Muscle of leg (tissue), 3 donors: ENCODE measurements at regions not wholly inside any gene's neighbourhood (a gene's known extent, or its start where the extent isn't known, plus 50 kb on each side); places are given as distances from the start of the nearest gene placed in this dataset.
"Not testable (repeated sequence)": the region's sequence is repeated elsewhere in the genome, so short reads cannot be mapped to it uniquely, and the experiment has no call there.

ENCODE experiments used
- DNase-seq: peaks from one replicate; pipeline ENCODE4 v3.0.0; 2013
- H3K27ac ChIP-seq: one replicate; pipeline ENCODE4 v1.5.1; 2013; ENCODE audit warnings: mild to moderate bottlenecking, low read length, control low read depth
- H3K27me3 ChIP-seq: one replicate; pipeline ENCODE4 v1.6.1; 2013; ENCODE audit warnings: low read length; ENCODE audit not compliant: control insufficient read depth, insufficient read depth
- H3K36me3 ChIP-seq: one replicate; pipeline ENCODE4 v1.6.1; 2013; ENCODE audit warnings: low read length; ENCODE audit not compliant: control insufficient read depth, insufficient read depth
- H3K4me1 ChIP-seq: one replicate; pipeline ENCODE4 v1.6.1; 2013; ENCODE audit warnings: low read length; ENCODE audit not compliant: control insufficient read depth, insufficient read depth
- H3K4me3 ChIP-seq: one replicate; pipeline ENCODE4 v1.5.1; 2013; ENCODE audit warnings: low read length, control low read depth
- H3K9me3 ChIP-seq: replicated peaks from 2 replicates; pipeline ENCODE4 v1.6.1; 2013; ENCODE audit warnings: low read depth, low read length; ENCODE audit not compliant: control insufficient read depth
- WGBS: methylation state at CpG from one replicate; pipeline ENCODE4 v1.1.5; 2013; ENCODE audit warnings: missing lambda C conversion rate; ENCODE audit not compliant: insufficient coverage; 5-methylcytosine and 5-hydroxymethylcytosine counted together

GRCh38 chr2:132272713-132273112, 111.0 kb upstream of the ANKRD30BL start:
- Histone ChIP-seq H3K4me3 (no peak overlapping the region), H3K9me3 (no peaks in the 10 kb centered on the region), H3K27ac (no peak overlapping the region), H3K27me3 (peaks cover 5% of the 10 kb centered on the region), H3K36me3 (no peaks in the 10 kb centered on the region), H3K4me1 (no peaks in the 10 kb centered on the region)
- no peak for DNase-seq
- WGBS = 86% methylated on average over 8 of the region's 14 CpGs

GRCh38 chr2:132273585-132273984, 111.8 kb upstream of the ANKRD30BL start:
- H3K4me3 ChIP-seq, H3K4me1 ChIP-seq, H3K27me3 ChIP-seq, H3K36me3 ChIP-seq, H3K9me3 ChIP-seq, H3K27ac ChIP-seq, DNase-seq: not testable (repeated sequence)
- 95% methylated on average over 21 of the region's 23 CpGs for WGBS

GRCh38 chr2:132274000-132274399, 112.2 kb upstream of the ANKRD30BL start:
- no peak overlapping the region for H3K4me3 ChIP-seq
- DNase-seq = no peak
- H3K27me3 ChIP-seq = peaks cover 1% of the 10 kb centered on the region
- no peak overlapping the region for H3K27ac ChIP-seq
- no peaks in the 10 kb centered on the region for H3K36me3 ChIP-seq
- H3K9me3 ChIP-seq = no peaks in the 10 kb centered on the region
- no peaks in the 10 kb centered on the region for H3K4me1 ChIP-seq
- 86% methylated on average over 9 of the region's 10 CpGs for WGBS

- peaks cover 3% of the 10 kb centered on the region for H3K9me3 ChIP-seq
- no peak for DNase-seq
- WGBS = 99% methylated on average over 9 of the region's 17 CpGs
- H3K36me3 ChIP-seq = no peaks in the 10 kb centered on the region
- no peaks in the 10 kb centered on the region for H3K27me3 ChIP-seq
- H3K4me3 ChIP-seq = no peak overlapping the region
- H3K4me1 ChIP-seq = no peaks in the 10 kb centered on the region
- H3K27ac ChIP-seq = no peak overlapping the region
Observed at GRCh38 chr2:132275396-132275795, 113.6 kb upstream of the ANKRD30BL start.

- H3K27ac ChIP-seq = no peak overlapping the region
- no peak overlapping the region for H3K4me3 ChIP-seq
- DNase-seq = no peak
- no peaks in the 10 kb centered on the region for H3K4me1 ChIP-seq
- 88% methylated on average over 3 of the region's 10 CpGs for WGBS
- peaks cover 3% of the 10 kb centered on the region for H3K9me3 ChIP-seq
- H3K27me3 ChIP-seq = no peaks in the 10 kb centered on the region
- no peaks in the 10 kb centered on the region for H3K36me3 ChIP-seq
Observed at GRCh38 chr2:132276571-132276981, 114.8 kb upstream of the ANKRD30BL start.

GRCh38 chr2:132278267-132278666, 116.5 kb upstream of the ANKRD30BL start:
- no peaks in the 10 kb centered on the region for H3K4me1 ChIP-seq
- WGBS = 88% methylated on average over 23 of the region's 23 CpGs
- no peak overlapping the region for H3K27ac ChIP-seq
- no peaks in the 10 kb centered on the region for H3K27me3 ChIP-seq
- no peak for DNase-seq
- H3K36me3 ChIP-seq = no peaks in the 10 kb centered on the region
- no peak overlapping the region for H3K4me3 ChIP-seq
- peaks cover 3% of the 10 kb centered on the region for H3K9me3 ChIP-seq

GRCh38 chr2:132279344-132279743, 117.6 kb upstream of the ANKRD30BL start:
- Histone ChIP-seq H3K36me3 (no peaks in the 10 kb centered on the region), H3K4me1 (no peaks in the 10 kb centered on the region), H3K27ac (no peak overlapping the region), H3K27me3 (no peaks in the 10 kb centered on the region), H3K9me3 (peaks cover 3% of the 10 kb centered on the region), H3K4me3 (no peak overlapping the region)
- 85% methylated on average over 9 of the region's 11 CpGs for WGBS
- no peak for DNase-seq

- 99% methylated on average over 19 of the region's 31 CpGs for WGBS
- peaks cover 3% of the 10 kb centered on the region for H3K9me3 ChIP-seq
Observed at GRCh38 chr2:132279930-132280615, 118.3 kb upstream of the ANKRD30BL start.

GRCh38 chr2:132280912-132281311, 119.2 kb upstream of the ANKRD30BL start:
- Histone ChIP-seq H3K9me3 (peaks cover 3% of the 10 kb centered on the region), H3K4me1 (no peaks in the 10 kb centered on the region), H3K36me3 (no peaks in the 10 kb centered on the region), H3K27ac (no peak overlapping the region), H3K27me3 (no peaks in the 10 kb centered on the region), H3K4me3 (no peak overlapping the region)
- DNase-seq = no peak
- WGBS = 93% methylated on average over 4 of the region's 12 CpGs

More at GRCh38 chr2:132279930-132280615, 118.3 kb upstream of the ANKRD30BL start:
- DNase-seq = no peak
- Histone ChIP-seq H3K27me3 (no peaks in the 10 kb centered on the region), H3K36me3 (no peaks in the 10 kb centered on the region), H3K4me3 (no peak overlapping the region), H3K27ac (no peak overlapping the region), H3K4me1 (no peaks in the 10 kb centered on the region)

- not testable (repeated sequence) for H3K27me3 ChIP-seq, H3K27ac ChIP-seq, H3K36me3 ChIP-seq, H3K4me1 ChIP-seq, DNase-seq, H3K9me3 ChIP-seq, H3K4me3 ChIP-seq
- 82% methylated on average over 6 of the region's 6 CpGs for WGBS
Observed at GRCh38 chr2:132282104-132282503, 120.4 kb upstream of the ANKRD30BL start.

- WGBS = 94% methylated on average over 9 of the region's 9 CpGs
- Histone ChIP-seq H3K27ac (no peak overlapping the region), H3K4me1 (no peaks in the 10 kb centered on the region), H3K4me3 (no peak overlapping the region), H3K27me3 (no peaks in the 10 kb centered on the region), H3K36me3 (no peaks in the 10 kb centered on the region), H3K9me3 (peaks cover 3% of the 10 kb centered on the region)
- no peak for DNase-seq
Observed at GRCh38 chr2:132282911-132283310, 121.2 kb upstream of the ANKRD30BL start.
